ENCODE measurements at regions not wholly inside any gene's neighbourhood (a gene's known extent, or its start where the extent isn't known, plus 50 kb on each side); places are given as distances from the start of the nearest gene placed in this dataset.

- TF ChIP-seq SP1 (IDR thresholded peaks at IDR 0.05) (no peak), YY1 (IDR thresholded peaks at IDR 0.05) (no peak), NR2F2 (IDR thresholded peaks at IDR 0.05) (no peak), ATF3 (IDR thresholded peaks at IDR 0.05) (no peak), ZBTB33 (IDR thresholded peaks at IDR 0.05) (no peak), CTCF (IDR thresholded peaks at IDR 0.05; ENCODE audit: low read depth, low read length, missing input control) (no peak), FOXA1 (IDR thresholded peaks at IDR 0.05) (no peak), RXRA (IDR thresholded peaks at IDR 0.05) (no peak), HNF4A (conservative IDR thresholded peaks at IDR 0.05) (no peak), EGR1 (IDR thresholded peaks at IDR 0.05; ENCODE audit: low read depth in 2 of 2) (no peak), REST (IDR thresholded peaks at IDR 0.05) (no peak), FOXA2 (IDR thresholded peaks at IDR 0.05) (no peak)
- Histone ChIP-seq H3K36me3 (ENCODE audit: control insufficient read depth in 4 of 4, insufficient read depth in 3 of 4, low read depth in 1 of 4, low read length in 3 of 4) (no peaks in the 10 kb centered on the region), H3K27me3 (ENCODE audit: control insufficient read depth in 4 of 4, insufficient read depth in 4 of 4, low read length in 3 of 4) (no peaks in the 10 kb centered on the region), H3K27ac (ENCODE audit: low read depth in 1 of 2, low read length in 2 of 2) (no peak overlapping the region), H3K9me3 (ENCODE audit: control insufficient read depth in 4 of 4, low read length in 3 of 4) (no peaks in the 10 kb centered on the region), H3K9ac (ENCODE audit: low read depth in 1 of 2, low read length in 2 of 2) (no peak overlapping the region), H3K4me1 (ENCODE audit: control insufficient read depth in 4 of 4, insufficient read depth in 4 of 4, low read length in 3 of 4) (no peaks in the 10 kb centered on the region), H3K4me3 (ENCODE audit: low read depth in 1 of 3, low read length in 3 of 3) (no peak overlapping the region)
- 68% methylated on average over 1 of the region's 1 CpG for WGBS
- DNase-seq (ENCODE audit: low spot score) = no peak
Measured at GRCh38 chr11:98260983-98261382, 759.8 kb upstream of the CNTN5 start.

- H3K4me3 ChIP-seq (ENCODE audit: low read depth in 1 of 3, low read length in 3 of 3) = no peak overlapping the region
- no peaks in the 10 kb centered on the region for H3K9me3 ChIP-seq (ENCODE audit: control insufficient read depth in 4 of 4, low read length in 3 of 4)
- H3K9ac ChIP-seq (ENCODE audit: low read depth in 1 of 2, low read length in 2 of 2) = no peak overlapping the region
- no peak overlapping the region for H3K27ac ChIP-seq (ENCODE audit: low read depth in 1 of 2, low read length in 2 of 2)
- 59% methylated on average over 2 of the region's 2 CpGs for WGBS
- no peaks in the 10 kb centered on the region for H3K36me3 ChIP-seq (ENCODE audit: control insufficient read depth in 4 of 4, insufficient read depth in 3 of 4, low read depth in 1 of 4, low read length in 3 of 4)
- H3K4me1 ChIP-seq (ENCODE audit: control insufficient read depth in 4 of 4, insufficient read depth in 4 of 4, low read length in 3 of 4) = no peaks in the 10 kb centered on the region
- H3K27me3 ChIP-seq (ENCODE audit: control insufficient read depth in 4 of 4, insufficient read depth in 4 of 4, low read length in 3 of 4) = no peaks in the 10 kb centered on the region
- DNase-seq (ENCODE audit: low spot score) = no peak
- TF ChIP-seq ATF3 (IDR thresholded peaks at IDR 0.05) (no peak), SP1 (IDR thresholded peaks at IDR 0.05) (no peak), NR2F2 (IDR thresholded peaks at IDR 0.05) (no peak), FOXA2 (IDR thresholded peaks at IDR 0.05) (no peak), HNF4A (conservative IDR thresholded peaks at IDR 0.05) (no peak), FOXA1 (IDR thresholded peaks at IDR 0.05) (no peak), TAF1 (conservative IDR thresholded peaks at IDR 0.05) (no peak), REST (IDR thresholded peaks at IDR 0.05) (no peak), MAX (IDR thresholded peaks at IDR 0.05) (no peak)
Measured at GRCh38 chr11:98277251-98277912, 743.4 kb upstream of the CNTN5 start.
